ENCODE measurements at regions not wholly inside any gene's neighbourhood (a gene's known extent, or its start where the extent isn't known, plus 50 kb on each side); places are given as distances from the start of the nearest gene placed in this dataset.

GRCh38 chr13:69648340-69649062, 459.1 kb upstream of the ATXN8OS start:
- Histone ChIP-seq H3K27me3 (ENCODE audit: control insufficient read depth in 2 of 2, insufficient read depth in 2 of 2, low read length in 2 of 2) (no peaks in the 10 kb centered on the region), H3K36me3 (ENCODE audit: control insufficient read depth, insufficient read depth, low read length) (no peaks in the 10 kb centered on the region), H3K9ac (ENCODE audit: insufficient read depth in 1 of 2, low read depth in 2 of 2, low read length in 2 of 2) (no peak overlapping the region), H3K4me2 (ENCODE audit: insufficient read depth, low read length) (no peak overlapping the region), H3K27ac (ENCODE audit: extremely low read depth, low read depth, low read length) (no peak overlapping the region), H3K9me3 (replicated peaks; ENCODE audit: control insufficient read depth, insufficient read depth, low read depth, low read length) (no peaks in the 10 kb centered on the region), H3K79me2 (ENCODE audit: control insufficient read depth, insufficient read depth, low read length) (no peaks in the 10 kb centered on the region), H3K4me1 (replicated peaks in 1 of 2; ENCODE audit: control insufficient read depth in 2 of 2, insufficient read depth in 2 of 2, low read length in 2 of 2) (no peaks in the 10 kb centered on the region), H2AFZ (ENCODE audit: low read depth, low read length) (no peak overlapping the region), H3K4me3 (no peak overlapping the region), H4K20me1 (replicated peaks; ENCODE audit: control insufficient read depth, insufficient read depth, low read length) (no peaks in the 10 kb centered on the region), H3K9me1 (ENCODE audit: control insufficient read depth, insufficient read depth, low read length) (no peaks in the 10 kb centered on the region)
- in situ Hi-C loops (cut with MboI), result no loop called here
- FAIRE-seq, result no peak
- intact Hi-C loops (cut with micrococcal nuclease), result no loop called here
- ATAC-seq, result no peak
- no TSS peak for BruUV-seq (replicated peaks)
- CTCF ChIA-PET (ENCODE audit: low intra/inter-chr PET ratio), result no interaction called here
- no peak for TF ChIP-seq SFPQ (IDR thresholded peaks at IDR 0.05; ENCODE audit: low read depth, low read length)
- TF ChIP-seq, protein P1, sequence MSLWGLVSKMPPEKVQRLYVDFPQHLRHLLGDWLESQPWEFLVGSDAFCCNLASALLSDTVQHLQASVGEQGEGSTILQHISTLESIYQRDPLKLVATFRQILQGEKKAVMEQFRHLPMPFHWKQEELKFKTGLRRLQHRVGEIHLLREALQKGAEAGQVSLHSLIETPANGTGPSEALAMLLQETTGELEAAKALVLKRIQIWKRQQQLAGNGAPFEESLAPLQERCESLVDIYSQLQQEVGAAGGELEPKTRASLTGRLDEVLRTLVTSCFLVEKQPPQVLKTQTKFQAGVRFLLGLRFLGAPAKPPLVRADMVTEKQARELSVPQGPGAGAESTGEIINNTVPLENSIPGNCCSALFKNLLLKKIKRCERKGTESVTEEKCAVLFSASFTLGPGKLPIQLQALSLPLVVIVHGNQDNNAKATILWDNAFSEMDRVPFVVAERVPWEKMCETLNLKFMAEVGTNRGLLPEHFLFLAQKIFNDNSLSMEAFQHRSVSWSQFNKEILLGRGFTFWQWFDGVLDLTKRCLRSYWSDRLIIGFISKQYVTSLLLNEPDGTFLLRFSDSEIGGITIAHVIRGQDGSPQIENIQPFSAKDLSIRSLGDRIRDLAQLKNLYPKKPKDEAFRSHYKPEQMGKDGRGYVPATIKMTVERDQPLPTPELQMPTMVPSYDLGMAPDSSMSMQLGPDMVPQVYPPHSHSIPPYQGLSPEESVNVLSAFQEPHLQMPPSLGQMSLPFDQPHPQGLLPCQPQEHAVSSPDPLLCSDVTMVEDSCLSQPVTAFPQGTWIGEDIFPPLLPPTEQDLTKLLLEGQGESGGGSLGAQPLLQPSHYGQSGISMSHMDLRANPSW (CRISPR knock-in tag; IDR thresholded peaks at IDR 0.05), result no peak
- TF ChIP-seq TEAD1 (CRISPR knock-in tag; IDR thresholded peaks at IDR 0.05), result no peak
- no peak for TF ChIP-seq EZH2 (IDR thresholded peaks at IDR 0.05; ENCODE audit: borderline replicate concordance, low read depth, low read length)
- no peak for TF ChIP-seq GABPB1 (CRISPR knock-in tag; IDR thresholded peaks at IDR 0.05)
- peak; percentile 23 for TF ChIP-seq TFE3 (CRISPR knock-in tag; IDR thresholded peaks at IDR 0.05)
- no peak for TF ChIP-seq CSDE1 (IDR thresholded peaks at IDR 0.05)
- no peak for TF ChIP-seq SP1 (CRISPR knock-in tag; IDR thresholded peaks at IDR 0.05)
- WGBS (ENCODE audit: insufficient coverage, low coverage, missing lambda C conversion rate), result 11% methylated on average over 3 of the region's 3 CpGs
- no peak for DNase-seq (ENCODE audit: extremely low read depth in 1 of 4, low spot score in 3 of 4)
- POLR2A ChIA-PET, result no interaction called here

Measured in K562 (cell line).